ENCODE measurements at regions not wholly inside any gene's neighbourhood (a gene's known extent, or its start where the extent isn't known, plus 50 kb on each side); places are given as distances from the start of the nearest gene placed in this dataset.
"Not testable (repeated sequence)": the region's sequence is repeated elsewhere in the genome, so short reads cannot be mapped to it uniquely, and the experiment has no call there.

DNA sequence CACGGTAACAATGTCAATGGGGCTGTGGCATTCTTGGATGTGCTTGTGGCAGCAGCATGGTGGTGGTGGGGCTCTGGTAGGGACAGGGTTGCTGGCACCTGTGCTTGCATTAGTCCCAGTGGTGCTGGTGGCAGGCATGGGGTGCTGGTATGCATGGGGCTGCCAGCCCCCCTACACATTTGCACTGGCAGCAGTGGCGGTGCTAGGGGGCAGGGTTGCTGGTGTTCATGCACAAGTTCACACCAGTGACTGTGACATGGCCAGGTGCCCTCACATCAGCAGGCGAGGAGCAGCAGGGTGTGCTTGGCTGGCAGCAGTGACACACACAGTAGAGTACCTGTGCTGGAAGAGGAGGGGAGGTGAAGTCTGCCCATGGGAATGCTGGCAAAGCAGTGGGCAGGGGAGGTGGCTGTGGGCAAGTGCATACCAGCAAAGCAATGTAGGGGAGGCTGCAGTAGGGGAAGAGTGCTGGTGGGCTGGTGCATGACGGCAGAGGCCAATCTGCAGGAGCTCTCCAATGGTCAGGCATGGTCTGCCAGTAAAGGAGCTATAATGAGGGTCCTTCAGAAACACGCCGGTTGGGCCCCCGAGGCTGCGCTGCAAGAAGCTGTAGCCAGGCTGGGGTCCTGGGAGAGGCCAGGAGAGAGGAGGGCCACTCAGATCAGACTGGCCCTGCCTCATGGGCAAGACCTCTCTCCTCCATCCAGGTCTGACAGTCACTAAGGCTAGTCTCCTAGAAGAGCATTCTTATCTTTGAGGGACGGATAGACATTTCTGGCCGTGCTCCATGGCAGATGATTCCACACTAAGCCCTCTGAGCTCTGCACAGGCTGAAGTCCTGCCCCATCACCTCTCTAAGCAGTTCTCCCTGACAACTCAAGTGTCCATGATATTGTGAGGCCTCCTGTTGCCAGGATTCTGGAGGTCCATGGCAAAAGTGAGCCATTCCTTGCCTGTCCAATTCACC is 406.4 kb downstream of the SEMA3D start:
- intact Hi-C loops (cut with DNase I) = no loop called here
- DNase-seq = no peak

DNA sequence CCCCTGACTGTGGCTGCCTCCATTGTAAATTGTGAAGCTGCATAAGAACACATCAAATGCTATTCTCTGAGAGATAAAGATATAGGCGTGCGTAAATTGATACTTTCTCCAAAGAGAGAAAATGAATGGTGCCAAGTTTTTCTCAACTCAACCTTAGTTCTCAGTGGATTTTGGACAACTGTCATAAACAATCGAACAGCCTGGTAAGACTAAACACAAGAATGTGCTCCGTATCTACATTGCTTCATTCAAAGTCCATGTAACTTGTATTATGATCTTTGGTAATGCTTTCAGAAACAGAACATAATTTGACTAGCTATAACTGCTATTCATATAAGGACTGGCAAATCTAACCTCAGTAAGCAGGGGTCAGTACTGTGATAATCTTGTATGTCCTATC is 429.1 kb downstream of the SEMA3D start:
- no peak for DNase-seq

DNA sequence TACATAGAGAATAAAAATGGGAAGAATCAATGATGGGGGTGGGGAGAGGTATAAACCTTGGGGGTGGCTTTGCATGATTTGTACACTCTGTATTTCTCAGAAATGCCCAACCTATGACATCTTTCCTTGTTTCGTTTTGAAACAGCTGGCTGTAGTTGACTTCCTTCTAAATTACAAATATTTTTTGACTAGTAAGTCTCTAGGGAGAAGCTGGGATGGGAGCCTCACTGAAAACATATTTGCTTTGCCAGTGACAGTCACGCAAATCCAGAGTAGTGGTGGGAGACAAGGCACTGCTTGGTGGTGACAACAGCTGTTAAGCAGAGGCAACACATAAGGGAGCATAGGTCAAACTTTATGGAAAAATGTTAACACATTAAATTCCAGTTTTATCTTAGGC is 440.5 kb downstream of the SEMA3D start:
- intact Hi-C loops (cut with DNase I) = no loop called here
- DNase-seq = no peak

More for the DNA sequence above, 429.1 kb downstream of the SEMA3D start:
- intact Hi-C loops (cut with DNase I) = no loop called here

DNA sequence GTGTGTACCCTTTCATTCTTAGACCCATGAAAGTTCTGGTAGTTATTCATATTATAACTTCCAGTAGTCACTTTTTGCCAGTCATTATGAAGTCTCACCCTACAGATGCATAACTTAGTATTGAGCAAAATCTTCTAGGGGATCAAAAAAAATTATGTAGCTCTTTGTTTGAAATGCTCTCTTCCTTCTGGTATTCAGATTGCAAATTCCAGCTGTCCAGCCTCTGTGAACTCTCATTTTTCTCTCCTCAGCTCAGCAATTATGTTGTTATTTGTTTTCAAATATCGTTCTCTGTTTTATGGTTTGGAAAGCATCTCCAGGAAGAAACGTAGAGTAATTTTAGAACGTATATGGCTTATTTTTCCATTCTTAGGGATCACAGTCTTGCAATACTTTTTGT is 442.5 kb downstream of the SEMA3D start:
- DNase-seq = no peak
- intact Hi-C loops (cut with DNase I) = no loop called here

DNA sequence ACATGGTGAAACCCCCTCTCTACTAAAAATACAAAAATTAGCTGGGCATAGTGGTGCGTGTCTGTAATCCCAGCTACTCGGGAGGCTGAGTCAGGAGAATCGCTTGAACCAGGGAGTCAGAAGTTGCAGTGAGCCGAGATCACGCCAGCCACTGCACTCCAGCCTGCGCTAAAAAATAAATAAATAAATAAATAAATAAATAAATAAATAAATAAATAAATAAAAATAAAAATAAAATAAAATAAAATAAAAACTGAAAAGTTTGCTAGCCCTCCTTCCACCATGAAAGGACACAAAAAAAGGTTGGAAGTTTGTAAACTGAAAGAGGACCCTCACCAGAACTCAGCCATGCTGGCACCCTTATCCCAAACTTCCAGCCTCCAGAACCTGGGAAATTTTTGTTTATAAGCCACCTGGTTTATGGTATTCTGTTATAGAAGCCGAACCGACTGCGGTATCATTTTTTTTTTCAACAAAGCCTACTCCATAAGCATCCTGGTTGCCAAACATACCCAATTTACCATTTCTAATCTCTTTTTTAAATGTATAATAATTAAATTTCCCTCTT is 448.2 kb downstream of the SEMA3D start:
- no peak for DNase-seq
- intact Hi-C loops (cut with DNase I) = no loop called here

DNA sequence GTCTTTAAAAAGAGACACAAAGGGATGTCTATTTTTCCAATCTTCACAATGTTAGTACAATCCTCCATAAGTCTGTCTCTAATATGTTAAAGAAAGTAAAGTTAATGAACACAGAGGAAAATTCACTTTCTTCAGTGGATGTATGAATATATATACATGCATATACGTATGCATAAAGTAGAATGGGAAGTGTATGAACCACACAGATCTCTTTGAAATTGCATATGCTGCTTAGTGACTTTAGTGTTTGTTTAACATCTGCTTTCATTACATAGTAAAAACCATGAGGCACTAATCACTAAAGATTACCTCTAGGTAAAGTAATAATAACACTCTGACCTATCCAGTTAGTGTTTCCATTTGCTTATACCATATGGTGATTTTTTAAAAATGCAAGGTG is 451.2 kb downstream of the SEMA3D start:
- intact Hi-C loops (cut with DNase I) = no loop called here
- no peak for DNase-seq

DNA sequence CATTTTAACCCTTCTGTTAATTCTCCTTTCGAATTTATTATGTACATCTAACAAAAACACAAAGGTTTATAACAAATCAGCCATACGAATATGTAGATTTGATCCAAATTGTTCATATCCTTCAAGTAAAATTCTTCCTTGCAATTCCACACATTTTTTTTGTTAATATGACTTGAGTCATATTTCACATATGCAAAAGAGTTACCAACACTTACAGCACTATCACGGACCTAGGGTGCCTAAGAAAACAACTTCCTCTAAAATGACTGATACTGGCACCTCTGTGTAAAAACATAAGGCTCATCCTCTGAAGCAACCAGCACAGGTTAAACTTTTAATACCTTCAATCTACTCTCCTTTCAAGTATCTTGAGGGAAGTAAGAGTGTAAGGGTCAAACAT is 451.8 kb downstream of the SEMA3D start:
- no peak for DNase-seq
- intact Hi-C loops (cut with DNase I) = no loop called here

DNA sequence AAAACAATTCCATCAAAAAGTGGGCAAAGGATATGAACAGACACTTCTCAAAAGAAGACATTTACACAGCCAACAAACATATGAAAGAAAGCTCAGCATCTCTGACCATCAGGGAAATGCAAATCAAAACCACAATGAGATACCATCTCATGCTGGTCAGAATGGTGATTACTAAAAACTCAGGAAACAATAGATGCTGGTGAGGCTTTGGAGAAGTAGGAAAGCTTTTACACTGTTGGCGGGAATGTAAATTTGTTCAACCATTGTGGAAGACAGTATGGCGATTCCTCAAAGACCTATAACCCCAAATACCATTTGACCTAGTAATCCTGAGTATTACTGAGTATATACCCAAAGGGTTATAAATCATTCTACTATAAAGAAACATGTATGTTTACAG is 452.9 kb downstream of the SEMA3D start:
- DNase-seq; intact Hi-C loops (cut with DNase I): not testable (repeated sequence)

DNA sequence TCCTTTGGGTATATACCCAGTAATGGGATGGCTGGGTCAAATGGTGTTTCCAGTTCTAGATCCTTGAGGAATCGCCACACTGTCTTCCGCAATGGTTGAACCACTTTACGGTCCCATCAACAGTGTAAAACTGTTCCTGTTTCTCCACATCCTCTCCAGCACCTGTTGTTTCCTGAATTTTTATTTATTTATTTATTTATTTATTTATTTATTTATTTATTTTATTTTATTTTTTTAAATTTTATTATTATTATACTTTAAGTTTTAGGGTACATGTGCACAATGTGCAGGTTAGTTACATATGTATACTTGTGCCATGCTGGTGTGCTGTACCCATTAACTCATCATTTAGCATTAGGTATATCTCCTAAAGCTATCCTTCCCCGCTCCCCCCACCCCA is 456.0 kb downstream of the SEMA3D start:
- intact Hi-C loops (cut with DNase I); DNase-seq: not testable (repeated sequence)

DNA sequence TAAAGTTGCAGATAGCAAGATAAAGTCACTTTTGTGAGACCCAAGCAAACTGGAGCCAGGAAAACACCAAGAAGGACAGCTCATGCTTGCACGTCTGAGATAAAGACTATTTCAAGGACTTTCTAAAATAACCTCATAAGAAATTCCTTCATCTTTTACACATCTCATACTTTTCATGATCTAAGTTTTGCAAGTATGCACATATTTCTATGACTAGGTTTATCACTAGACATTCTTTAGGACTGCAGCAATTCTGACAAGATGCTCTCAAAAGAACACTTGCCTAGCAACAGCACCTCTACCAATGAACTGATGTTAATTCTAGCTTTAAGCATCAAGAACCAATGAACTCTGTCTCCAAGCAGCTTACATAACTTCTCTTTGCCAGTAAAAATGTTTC is 457.6 kb downstream of the SEMA3D start:
- intact Hi-C loops (cut with DNase I) = no loop called here
- no peak for DNase-seq

DNA sequence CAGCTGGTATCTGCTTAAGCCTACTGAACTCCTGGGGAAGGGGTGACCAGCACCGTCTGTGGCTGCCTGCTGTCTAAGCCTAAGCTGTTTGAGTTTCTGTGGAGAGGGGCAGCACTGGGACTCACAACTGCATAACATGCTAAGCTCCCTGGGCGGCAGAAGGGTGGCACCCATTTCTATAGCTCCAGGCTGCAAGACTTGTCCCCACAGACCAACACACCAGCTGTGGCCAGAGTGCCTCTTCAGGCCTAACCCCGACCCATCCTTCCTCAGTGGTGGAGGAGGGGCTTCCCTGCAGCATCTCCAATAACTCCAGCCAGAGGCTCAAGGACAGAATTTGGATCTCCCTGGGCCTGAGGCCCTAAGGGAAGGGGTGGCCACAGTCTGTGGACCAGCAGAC is 464.1 kb downstream of the SEMA3D start:
- intact Hi-C loops (cut with DNase I) = no loop called here
- no peak for DNase-seq

DNA sequence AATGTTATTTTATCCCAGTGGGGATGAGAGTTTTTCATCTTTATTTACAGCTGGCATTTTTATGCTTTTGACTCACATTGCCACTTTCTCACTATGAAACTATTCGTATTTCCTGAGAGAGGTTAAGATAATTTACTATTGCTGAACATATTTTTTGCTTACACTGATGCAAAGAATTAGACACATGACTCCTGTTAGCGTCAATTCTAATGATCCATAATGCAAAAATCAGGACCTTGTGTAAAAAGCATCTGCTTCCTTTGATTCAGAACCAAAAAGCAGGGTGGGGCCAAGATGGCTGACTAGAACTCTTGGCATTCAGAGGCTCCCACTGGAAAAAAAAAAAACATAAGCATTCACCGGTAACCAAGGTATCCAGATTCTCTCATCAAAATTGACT is 464.8 kb downstream of the SEMA3D start:
- intact Hi-C loops (cut with DNase I) = no loop called here
- DNase-seq = no peak

DNA sequence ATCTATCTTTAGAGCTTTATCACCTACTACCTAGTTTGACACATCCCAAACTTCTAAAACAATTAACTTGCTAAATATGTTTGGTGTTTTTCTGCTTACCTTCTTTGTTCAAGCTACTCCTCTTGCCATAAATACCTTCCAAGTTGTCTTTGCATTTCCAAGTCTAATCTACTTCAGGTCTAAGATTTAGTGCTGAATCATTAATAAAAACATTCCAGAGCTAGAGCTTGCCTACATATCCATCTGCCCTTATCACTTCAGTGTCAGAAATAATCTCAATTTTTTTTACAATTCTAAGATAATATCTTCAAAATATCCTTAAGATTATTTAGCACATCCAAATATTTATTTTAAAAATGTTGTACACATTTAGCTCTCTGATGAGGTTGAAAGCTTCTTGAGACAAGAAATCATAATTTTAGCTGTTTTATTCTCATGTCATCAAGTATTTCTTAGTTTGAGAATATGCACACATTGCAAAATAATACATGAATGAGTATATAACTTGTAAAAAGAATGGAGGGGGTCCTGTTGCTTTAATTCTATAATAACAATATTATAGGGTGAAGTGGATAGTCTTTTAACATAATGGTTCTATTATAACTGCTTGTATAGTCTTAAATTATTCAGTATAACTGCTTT is 466.3 kb downstream of the SEMA3D start:
- intact Hi-C loops (cut with DNase I) = no loop called here
- DNase-seq = no peak

DNA sequence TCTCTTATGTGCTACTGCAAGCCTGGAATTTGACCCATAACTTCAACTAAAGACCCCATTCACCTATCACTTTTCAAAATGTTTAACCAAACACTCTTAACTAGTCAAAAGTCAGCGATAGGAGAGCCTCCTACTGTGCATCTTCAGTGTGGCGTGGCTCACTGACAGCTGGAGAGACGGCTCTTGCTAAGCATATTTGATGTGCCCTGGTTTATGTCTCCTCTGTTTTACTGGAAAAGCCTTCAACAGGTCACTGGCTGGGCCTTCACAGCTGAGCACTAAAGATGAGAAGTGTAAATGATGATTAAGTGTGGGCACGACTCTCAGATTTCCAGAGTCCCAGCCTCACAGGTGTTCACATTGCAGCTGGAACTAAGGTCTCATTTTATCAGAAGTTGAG is 472.1 kb downstream of the SEMA3D start:
- intact Hi-C loops (cut with DNase I) = no loop called here
- no peak for DNase-seq

DNA sequence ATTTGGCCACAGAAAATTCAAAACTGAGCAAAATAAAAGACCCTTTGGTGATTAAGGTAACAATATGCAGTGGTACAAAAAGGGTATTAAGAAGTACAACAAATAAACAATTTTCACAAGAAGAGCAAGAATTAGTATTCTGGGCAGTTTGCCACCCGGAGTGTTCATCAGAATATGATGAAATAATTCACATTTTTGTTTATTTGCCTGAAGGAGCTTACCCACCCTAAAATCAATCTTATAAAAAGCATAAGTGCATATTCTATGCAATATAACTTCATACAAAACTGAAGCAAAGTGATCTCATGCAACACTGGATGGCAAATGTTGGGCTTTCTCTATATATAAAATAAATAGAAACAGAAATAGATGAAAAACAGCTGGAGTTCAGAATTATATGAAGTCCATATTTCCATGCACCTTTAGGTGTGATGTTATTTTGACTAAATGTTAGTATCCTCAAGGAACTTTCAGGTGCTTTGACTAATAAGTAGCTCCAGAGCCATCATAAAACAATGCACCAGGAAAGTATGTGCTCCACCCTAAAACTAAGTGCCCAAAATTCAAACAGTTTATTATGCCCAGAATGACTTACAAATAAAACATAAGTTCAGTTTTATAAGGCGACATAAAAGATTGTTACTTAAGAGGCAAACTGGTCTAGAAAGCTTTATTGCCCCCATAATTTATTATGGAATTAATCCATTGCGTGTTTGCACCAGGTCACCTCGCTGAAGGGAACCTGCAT is 474.3 kb downstream of the SEMA3D start:
- no peak for DNase-seq
- intact Hi-C loops (cut with DNase I) = no loop called here

DNA sequence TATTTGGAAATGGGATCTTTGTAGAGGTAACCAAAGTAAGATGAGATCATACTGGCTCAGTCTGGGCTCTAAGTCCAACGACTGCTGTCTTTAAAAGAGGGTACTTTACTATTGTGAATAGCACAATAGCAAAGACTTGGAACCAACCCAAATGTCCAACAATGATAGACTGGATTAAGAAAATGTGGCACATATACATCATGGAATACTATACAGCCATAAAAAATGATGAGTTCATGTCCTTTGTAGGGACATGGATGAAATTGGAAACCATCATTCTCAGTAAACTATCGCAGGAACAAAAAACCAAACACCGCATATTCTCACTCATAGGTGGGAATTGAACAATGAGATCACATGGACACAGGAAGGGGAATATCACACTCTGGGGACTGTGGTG is 476.3 kb downstream of the SEMA3D start:
- intact Hi-C loops (cut with DNase I); DNase-seq: not testable (repeated sequence)

DNA sequence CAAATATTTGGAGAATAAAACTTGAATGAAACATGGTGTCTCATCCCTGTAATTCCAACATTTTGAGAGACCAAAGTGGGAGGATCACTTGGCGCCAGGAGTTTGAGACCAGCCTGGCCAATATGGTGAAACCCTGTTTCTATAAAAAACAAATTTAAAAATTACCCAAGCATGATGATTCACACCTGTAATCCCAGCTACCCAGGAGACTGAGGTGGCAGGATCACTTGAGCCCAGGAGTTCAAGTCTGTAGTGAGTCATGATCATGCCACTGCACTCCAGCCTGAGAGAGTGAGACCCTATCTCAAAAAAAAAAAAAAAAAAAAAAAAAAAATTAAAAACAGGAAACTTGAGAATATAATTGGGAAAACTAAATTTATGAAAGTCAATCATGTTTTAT is 481.1 kb downstream of the SEMA3D start:
- intact Hi-C loops (cut with DNase I) = no loop called here
- no peak for DNase-seq

DNA sequence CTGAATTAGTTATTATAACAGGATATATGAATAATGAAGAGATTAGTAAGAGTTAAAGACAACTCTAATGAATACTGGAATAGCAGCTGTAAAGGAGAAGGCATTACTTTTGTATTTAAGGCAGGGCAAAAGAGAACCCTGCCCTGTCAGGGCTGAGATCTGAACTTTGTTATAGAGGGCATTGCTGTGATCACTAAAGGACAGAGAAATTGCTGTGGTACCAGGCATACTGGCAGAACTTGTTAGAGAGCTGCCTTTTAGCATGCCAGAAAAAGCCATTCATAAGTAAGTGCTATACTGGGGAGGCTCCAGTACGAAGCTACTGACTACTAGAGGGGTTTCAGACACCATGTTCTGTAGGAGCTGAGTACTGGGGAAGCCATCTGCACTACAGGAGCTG is 481.8 kb downstream of the SEMA3D start:
- intact Hi-C loops (cut with DNase I) = no loop called here
- DNase-seq = no peak

DNA sequence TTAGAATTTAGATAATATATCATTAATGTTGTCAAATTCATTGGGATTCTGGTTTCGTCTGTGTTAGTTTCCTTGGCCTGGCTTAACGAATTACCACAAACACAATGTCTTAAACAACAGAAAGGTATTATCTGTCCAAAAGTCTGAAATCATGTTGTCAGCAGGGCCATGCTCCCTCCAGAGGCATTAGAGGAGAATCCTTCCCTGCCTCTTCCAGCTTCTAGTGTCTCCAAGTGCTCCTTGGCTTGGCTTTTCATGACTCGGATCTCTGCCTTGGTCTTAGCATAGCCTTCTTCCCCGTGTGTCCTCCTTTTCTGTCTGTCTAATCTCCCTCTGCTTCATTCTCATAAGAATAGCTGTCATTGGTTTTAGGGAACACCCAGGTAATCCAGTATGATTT is 482.5 kb downstream of the SEMA3D start:
- no peak for DNase-seq
- intact Hi-C loops (cut with DNase I) = no loop called here
